G401.6 (cell line): ENCODE measurements at regions not wholly inside any gene's neighbourhood (a gene's known extent, or its start where the extent isn't known, plus 50 kb on each side); places are given as distances from the start of the nearest gene placed in this dataset.
"Not testable (repeated sequence)": the region's sequence is repeated elsewhere in the genome, so short reads cannot be mapped to it uniquely, and the experiment has no call there.

ENCODE experiments used
- FAIRE-seq: peaks from 2 replicates; lab custom pipeline; 2012; peaks lifted over from hg19 to GRCh38; lab: Jason Lieb, UNC

DNA sequence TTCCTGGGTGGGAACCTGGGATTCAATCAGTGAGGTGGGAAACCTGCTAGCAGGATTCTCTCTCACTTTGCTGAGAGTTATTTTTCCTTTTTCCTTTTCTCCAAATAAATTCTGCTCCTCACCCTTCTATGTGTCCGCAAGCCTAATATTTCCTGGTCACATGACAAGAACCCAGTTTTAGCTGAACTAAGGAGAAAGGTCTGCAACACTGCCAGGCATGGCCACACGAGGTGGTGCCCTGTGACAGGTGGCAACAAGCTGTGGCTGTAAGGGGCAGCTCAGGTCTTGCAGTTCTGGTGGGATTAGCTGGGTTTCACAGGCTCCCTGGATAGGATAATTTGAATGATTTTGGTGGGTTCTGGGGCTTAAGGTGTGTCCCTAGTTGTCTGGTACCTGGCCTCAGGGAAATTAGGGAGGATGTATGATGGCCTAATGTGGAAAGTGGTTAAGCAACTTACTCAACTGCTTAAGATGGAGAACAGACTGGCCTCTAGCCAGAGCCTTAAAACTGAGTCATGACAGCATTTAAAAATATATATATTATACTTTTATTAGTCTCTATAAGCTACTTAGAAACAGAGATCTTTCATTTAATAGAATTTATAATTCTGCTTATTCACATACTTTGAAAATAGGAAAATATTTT, 215.0 kb downstream of the IL15 start:
- FAIRE-seq = no peak

GRCh38 chr4:141853091-141853764, 216.8 kb downstream of the IL15 start:
- no peak for FAIRE-seq

- no peak for FAIRE-seq
These were observed 222.1 kb downstream of the IL15 start for GRCh38 chr4:141858437-141858836.

DNA sequence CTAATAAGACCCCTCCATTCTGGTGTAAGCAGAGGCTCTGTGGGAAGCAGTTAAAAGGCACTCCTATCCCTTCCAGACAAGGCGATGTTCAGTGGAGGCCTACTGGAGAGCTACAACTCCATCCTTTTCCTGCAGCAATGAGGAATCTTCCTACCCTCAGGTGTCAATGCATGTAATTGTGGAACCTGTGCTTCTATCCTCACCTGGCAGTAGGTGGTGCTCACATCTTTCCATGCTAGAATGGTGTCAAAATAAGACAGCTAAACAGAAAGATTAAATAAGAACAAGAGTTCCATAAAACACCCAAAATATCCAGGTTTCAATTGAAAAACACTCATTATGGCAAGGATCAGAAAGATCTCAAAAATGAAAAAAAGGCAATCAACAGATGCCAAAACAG, 224.6 kb downstream of the IL15 start:
- no peak for FAIRE-seq

DNA sequence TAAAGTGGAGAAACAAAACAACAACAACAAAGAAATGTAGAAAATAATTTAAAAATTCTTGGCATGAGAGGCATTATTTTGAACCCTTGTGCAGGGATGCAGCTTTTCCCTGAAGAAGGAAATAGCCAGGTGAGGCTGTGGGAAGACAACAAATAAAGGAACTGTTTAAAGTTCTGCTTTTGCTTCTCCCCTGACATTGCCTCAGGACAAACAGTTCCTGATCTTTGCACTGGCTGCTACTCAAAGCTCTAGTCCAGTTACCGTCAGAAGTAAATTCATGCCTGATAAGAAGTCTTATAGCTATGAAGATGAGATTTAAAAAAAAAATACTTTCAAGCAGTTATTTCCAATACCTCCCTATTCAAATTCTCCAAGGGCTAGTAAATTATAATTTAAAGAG, 233.8 kb downstream of the IL15 start:
- FAIRE-seq = no peak

DNA sequence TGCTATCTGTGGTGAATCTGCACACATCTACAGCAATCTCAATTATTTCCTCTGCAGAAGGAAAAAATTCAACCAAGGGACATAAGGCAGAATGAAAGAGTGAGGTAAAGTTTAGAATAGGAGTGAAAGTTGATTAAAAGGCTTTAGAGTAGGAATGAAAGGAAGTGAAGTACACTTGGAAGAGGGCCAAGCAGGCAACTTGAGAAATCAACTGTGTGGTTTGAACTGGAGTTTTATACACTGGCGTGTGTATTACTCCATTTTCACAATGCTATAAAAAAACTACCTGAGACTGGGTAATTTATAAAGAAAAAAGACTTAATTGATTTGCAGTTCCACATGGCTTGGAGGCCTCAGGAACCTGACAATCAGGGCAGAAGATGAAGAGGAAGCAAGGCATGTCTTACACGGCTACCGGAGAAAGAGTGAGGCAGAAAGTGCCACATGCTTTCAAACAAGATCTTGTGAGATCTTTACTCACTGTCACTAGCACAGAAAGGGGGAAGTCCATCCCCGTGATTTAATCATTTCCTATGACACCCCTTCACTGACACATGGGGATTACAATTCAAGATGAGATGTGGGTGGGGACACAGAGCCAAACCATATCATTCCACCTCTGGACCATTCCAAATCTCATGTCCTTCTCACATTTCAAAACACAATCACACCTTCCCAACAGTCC, 234.8 kb downstream of the IL15 start:
- no peak for FAIRE-seq

GRCh38 chr4:141882650-141883049, 246.3 kb downstream of the IL15 start:
- not testable (repeated sequence) for FAIRE-seq

GRCh38 chr4:141884070-141884469, 247.7 kb downstream of the IL15 start:
- no peak for FAIRE-seq

DNA sequence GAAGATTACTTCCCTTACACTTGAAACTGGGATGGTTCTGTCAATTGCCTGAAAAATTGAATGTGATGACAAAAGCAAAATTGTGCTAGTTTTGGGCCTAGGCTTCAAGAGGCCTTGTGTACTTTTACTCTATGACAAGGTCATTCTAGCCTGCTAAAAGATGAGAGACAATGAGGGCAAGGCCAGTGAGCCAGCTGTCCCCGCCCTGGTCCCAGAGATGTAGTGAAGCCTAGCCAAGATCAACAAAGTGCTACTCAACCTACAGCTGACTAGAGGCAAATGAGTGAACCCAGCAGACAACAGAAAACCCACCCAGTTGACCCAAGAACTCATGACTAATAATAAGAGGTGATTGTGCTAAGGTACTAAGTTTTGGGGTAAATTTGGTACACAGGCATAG, 248.7 kb downstream of the IL15 start:
- no peak for FAIRE-seq

- FAIRE-seq = no peak
These were observed 253.9 kb downstream of the IL15 start for GRCh38 chr4:141890279-141890678.

GRCh38 chr4:141891260-141892120, 255.1 kb downstream of the IL15 start:
- no peak for FAIRE-seq

GRCh38 chr4:141896687-141897086, 260.3 kb downstream of the IL15 start:
- FAIRE-seq = no peak

DNA sequence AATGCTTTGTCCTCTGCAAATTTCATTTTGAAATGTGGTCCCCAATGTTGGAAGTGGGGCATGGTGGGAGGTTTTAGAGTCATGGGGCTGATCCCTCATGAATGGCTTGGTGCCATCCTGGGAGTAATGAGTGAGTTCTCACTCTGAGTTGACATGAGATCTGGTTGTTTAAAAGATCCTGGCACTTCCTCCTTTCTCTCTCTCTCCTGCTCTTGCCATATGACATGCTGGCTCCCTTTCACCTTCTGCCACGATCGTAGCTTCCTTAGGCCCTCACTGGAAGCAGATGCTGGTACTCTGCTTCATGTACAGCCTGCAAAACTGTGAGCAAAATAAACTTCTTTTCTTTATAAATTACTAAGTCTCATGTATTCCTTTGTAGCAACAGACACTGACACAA, 262.0 kb downstream of the IL15 start:
- no peak for FAIRE-seq

- no peak for FAIRE-seq
These were observed 262.7 kb downstream of the IL15 start for GRCh38 chr4:141899103-141899502.

DNA sequence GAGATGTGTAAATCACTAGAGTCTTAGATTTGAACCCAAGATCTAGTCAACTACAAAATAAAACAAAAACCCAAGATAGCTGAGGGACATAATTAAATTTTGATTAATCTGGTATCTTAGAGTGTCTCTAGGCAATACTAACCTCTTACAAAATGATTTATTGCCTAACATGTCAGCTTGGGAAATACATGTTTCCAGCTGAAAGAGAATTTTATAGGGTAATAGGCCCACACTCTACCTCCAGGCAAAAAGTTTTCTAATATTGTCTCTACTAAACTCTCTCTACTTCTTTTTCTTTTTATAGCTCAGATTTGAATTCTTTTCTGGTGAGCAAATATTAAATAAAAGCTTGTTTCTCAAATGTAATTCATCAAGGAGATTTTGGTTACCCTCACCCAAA, 263.2 kb downstream of the IL15 start:
- FAIRE-seq = no peak

- FAIRE-seq = no peak
These were observed 264.5 kb downstream of the IL15 start for GRCh38 chr4:141900856-141901255.

- FAIRE-seq = no peak
These were observed 269.4 kb downstream of the IL15 start for GRCh38 chr4:141905751-141906150.

- peak; percentile 37 for FAIRE-seq
These were observed 273.2 kb downstream of the IL15 start for GRCh38 chr4:141909541-141909940.

DNA sequence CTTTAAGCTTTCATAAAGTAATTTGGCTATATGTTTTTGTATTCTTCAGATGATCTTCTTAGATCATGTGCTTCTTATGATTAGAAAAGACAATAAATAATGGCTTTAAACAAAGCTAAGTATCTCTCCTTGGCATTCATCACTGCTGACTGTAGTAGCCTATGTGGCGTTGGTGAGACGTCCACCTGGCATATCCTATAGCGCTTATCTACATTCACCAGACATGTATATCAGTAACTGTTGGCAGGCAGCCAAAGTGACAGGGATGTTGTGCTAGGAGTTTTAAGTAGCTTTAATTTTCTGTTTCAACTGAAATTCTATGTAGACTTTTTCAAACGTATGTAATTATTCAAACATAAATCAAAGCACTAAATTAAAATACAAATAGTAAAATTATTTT, 276.4 kb downstream of the IL15 start:
- FAIRE-seq = no peak

- no peak for FAIRE-seq
These were observed 277.5 kb downstream of the IL15 start for GRCh38 chr4:141913928-141914327.

GRCh38 chr4:141914746-141915145, 278.4 kb downstream of the IL15 start:
- FAIRE-seq = no peak

DNA sequence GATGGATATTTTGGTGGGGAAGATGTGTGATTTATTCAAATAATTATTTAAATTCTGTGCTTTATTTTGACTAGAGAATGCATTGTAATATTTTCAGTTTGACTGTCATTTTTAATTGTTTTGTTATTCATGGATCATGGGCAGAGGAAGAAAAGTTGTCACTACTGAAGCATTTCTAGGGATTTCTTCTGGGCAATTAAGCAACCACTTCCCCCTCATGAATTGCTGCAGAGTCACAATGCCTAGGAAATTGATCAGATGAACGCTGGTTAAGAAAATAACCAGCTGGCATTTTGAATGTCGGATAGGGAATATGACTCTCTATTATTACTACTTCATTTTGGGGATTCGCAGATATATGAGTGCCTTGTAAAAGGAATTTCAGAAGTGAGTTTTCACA, 283.3 kb downstream of the IL15 start:
- no peak for FAIRE-seq

DNA sequence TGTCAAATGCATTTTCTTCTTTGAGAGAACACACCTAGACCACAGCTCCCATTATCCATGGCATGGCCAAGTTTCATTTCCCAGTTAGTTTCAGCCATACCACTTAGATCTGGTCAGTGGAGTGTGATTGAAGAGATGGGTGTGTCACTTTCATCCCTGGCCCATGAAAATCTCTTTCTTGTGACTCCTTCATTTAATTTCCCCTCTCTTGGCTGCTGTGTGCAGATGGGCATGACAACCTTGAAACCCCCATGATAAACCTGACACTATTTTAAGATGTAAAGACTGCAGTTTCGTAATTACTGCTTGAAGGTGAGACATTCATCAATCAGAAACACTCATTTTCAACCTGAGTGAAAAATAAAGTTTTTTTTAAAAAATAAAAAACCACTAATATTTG, 284.9 kb downstream of the IL15 start:
- FAIRE-seq = no peak
